DMS 273 treated with DMSO at 0.1 percent for 48 hours (cell line): ENCODE measurements at regions not wholly inside any gene's neighbourhood (a gene's known extent, or its start where the extent isn't known, plus 50 kb on each side); places are given as distances from the start of the nearest gene placed in this dataset.
A peak's percentile ranks its signal among the peaks of the same experiment; 100 is the strongest.
"Not testable (repeated sequence)": the region's sequence is repeated elsewhere in the genome, so short reads cannot be mapped to it uniquely, and the experiment has no call there.

Experiments used
- DNase-seq: peaks from one replicate; lab custom pipeline; 2025; lab: John Stamatoyannopoulos, UW

- no peak for DNase-seq
These were observed 418.6 kb upstream of the ZMIZ1 start for GRCh38 chr10:78650122-78650521.

- no peak for DNase-seq
These were observed 417.5 kb upstream of the ZMIZ1 start for GRCh38 chr10:78651287-78651686.

- no peak for DNase-seq
These were observed 415.2 kb upstream of the ZMIZ1 start for GRCh38 chr10:78653555-78653954.

GRCh38 chr10:78654047-78654590, 414.6 kb upstream of the ZMIZ1 start:
- DNase-seq = no peak

GRCh38 chr10:78655979-78656378, 412.8 kb upstream of the ZMIZ1 start:
- DNase-seq = no peak

- no peak for DNase-seq
These were observed 412.2 kb upstream of the ZMIZ1 start for GRCh38 chr10:78656417-78657162.

GRCh38 chr10:78657163-78657861, 411.5 kb upstream of the ZMIZ1 start:
- peak; percentile 15 for DNase-seq

- DNase-seq = no peak
These were observed 411.0 kb upstream of the ZMIZ1 start for GRCh38 chr10:78657862-78658165.

- no peak for DNase-seq
These were observed 409.8 kb upstream of the ZMIZ1 start for GRCh38 chr10:78658645-78659597.

GRCh38 chr10:78659598-78659967, 409.2 kb upstream of the ZMIZ1 start:
- no peak for DNase-seq

- no peak for DNase-seq
These were observed 408.2 kb upstream of the ZMIZ1 start for GRCh38 chr10:78660446-78661106.

GRCh38 chr10:78663721-78664120, 405.0 kb upstream of the ZMIZ1 start:
- DNase-seq = no peak

GRCh38 chr10:78664929-78665553, 403.7 kb upstream of the ZMIZ1 start:
- no peak for DNase-seq

GRCh38 chr10:78672918-78673317, 395.8 kb upstream of the ZMIZ1 start:
- no peak for DNase-seq

GRCh38 chr10:78681141-78681540, 387.6 kb upstream of the ZMIZ1 start:
- not testable (repeated sequence) for DNase-seq

GRCh38 chr10:78681986-78682385, 386.8 kb upstream of the ZMIZ1 start:
- not testable (repeated sequence) for DNase-seq

GRCh38 chr10:78684947-78685346, 383.8 kb upstream of the ZMIZ1 start:
- DNase-seq = no peak

- DNase-seq = no peak
These were observed 383.2 kb upstream of the ZMIZ1 start for GRCh38 chr10:78685466-78686103.

- no peak for DNase-seq
These were observed 382.2 kb upstream of the ZMIZ1 start for GRCh38 chr10:78686444-78687060.

GRCh38 chr10:78687626-78688025, 381.1 kb upstream of the ZMIZ1 start:
- no peak for DNase-seq
